ENCODE measurements at regions not wholly inside any gene's neighbourhood (a gene's known extent, or its start where the extent isn't known, plus 50 kb on each side); places are given as distances from the start of the nearest gene placed in this dataset.

DNA sequence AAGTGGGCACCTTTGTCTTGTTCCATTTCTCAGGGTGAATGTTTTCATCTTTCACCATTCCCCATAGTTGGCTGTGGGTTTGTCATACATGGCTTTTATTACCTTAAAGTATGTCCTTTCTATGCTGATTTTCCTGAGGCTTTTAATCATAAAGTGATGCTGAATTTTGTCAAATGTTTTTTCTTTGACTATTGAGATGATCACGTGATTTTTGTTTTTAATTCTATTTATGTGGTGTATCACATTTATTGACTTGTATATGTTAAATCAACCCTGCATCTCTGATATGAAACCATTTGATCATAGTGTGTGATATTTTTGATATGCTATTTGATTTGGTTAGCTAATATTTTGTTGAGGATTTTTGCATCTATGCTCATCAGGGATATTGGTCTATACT is 216.4 kb upstream of the FAT3 start:
- TF ChIP-seq EZH2phosphoT487 (IDR thresholded peaks at IDR 0.05; ENCODE audit: borderline replicate concordance, low read length): no peak
- TF ChIP-seq, protein P1, sequence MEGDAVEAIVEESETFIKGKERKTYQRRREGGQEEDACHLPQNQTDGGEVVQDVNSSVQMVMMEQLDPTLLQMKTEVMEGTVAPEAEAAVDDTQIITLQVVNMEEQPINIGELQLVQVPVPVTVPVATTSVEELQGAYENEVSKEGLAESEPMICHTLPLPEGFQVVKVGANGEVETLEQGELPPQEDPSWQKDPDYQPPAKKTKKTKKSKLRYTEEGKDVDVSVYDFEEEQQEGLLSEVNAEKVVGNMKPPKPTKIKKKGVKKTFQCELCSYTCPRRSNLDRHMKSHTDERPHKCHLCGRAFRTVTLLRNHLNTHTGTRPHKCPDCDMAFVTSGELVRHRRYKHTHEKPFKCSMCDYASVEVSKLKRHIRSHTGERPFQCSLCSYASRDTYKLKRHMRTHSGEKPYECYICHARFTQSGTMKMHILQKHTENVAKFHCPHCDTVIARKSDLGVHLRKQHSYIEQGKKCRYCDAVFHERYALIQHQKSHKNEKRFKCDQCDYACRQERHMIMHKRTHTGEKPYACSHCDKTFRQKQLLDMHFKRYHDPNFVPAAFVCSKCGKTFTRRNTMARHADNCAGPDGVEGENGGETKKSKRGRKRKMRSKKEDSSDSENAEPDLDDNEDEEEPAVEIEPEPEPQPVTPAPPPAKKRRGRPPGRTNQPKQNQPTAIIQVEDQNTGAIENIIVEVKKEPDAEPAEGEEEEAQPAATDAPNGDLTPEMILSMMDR (IDR thresholded peaks at IDR 0.05; ENCODE audit: low read depth, low read length, poor library complexity, severe bottlenecking): no peak

All from DOHH2 (cell line).